DND-41 (cell line): ENCODE measurements at regions not wholly inside any gene's neighbourhood (a gene's known extent, or its start where the extent isn't known, plus 50 kb on each side); places are given as distances from the start of the nearest gene placed in this dataset.

Source experiments
- CTCF ChIP-seq: IDR thresholded peaks from 2 replicates; pipeline ENCODE4 v1.5.1; 2012; ENCODE audit warnings: borderline replicate concordance, low read length, moderate library complexity, mild to moderate bottlenecking; ENCODE audit not compliant: poor library complexity, severe bottlenecking; ENCODE audit errors: extremely low read depth
- EZH2 ChIP-seq: IDR thresholded peaks from 3 replicates; pipeline ENCODE4 v1.6.1; 2012; ENCODE audit warnings: borderline replicate concordance, low read depth, mild to moderate bottlenecking, moderate library complexity, low read length, inconsistent platforms; ENCODE audit not compliant: severe bottlenecking

- TF ChIP-seq CTCF (no peak), EZH2 (no peak)
These were observed 179.4 kb upstream of the OLIG3 start for GRCh38 chr6:137673603-137674002.
